ENCODE measurements at regions not wholly inside any gene's neighbourhood (a gene's known extent, or its start where the extent isn't known, plus 50 kb on each side); places are given as distances from the start of the nearest gene placed in this dataset.

DNA sequence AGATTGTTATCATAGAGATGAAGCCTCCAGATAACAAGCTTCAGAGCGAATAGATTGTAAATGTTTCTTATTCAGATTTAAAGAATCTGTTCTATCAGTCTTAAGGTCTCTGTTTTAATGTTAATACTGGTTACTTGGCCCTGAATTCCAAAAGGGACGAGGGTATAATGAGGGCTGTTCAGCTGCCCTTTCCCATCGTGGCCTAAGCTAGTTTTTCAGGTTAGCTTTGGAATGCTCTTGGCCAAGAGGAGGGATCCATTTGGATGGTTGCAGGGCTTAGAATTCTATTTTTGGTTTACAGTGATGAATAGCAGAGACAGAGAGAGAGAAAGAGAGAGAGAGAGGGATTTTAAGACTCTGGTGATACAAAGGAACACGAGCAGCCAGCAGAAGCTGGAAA, 62.8 kb upstream of the UFL1 start:
- H3K9ac ChIP-seq (ENCODE audit: low read length) = no peak overlapping the region

DNA sequence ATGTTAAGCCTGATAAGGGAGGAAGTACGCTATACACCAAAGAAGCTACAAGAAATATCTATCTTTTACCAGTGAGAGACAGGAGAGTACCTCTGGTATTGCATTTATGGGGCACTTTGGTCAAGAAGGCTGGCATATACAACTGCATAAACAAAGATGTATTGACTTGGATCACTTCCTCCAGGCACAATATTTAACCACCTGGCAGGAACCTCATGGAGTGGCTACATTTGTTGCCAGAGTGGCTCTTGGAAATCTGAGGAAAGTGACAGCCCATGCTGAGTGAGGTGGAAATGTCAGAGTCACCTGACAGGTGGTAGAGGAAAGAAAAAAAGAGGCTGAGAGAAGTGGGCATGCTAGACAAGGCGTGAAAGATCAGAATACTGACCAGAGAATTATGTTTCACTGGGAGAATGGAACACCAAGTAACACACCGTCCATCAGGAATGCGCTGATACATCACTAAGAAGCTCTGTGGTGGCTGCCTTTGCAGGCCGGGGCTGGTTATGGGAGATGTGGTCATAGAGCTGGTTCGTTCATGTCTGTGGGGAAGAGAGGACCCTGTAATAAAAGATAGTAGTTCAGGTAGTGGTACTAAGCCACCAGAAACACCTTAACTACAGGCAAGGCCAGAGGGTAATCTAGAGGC, 61.4 kb upstream of the UFL1 start:
- no peaks in the 10 kb centered on the region for H3K36me3 ChIP-seq (ENCODE audit: insufficient read depth, low read length)
- no peaks in the 10 kb centered on the region for H3F3A ChIP-seq (ENCODE audit: insufficient read depth, low read length, poor library complexity, severe bottlenecking)
- H2AFZ ChIP-seq (ENCODE audit: low read depth, low read length) = no peak overlapping the region
- no peaks in the 10 kb centered on the region for H3K27me3 ChIP-seq (ENCODE audit: insufficient read depth, low read depth, low read length)
- H3K4me3 ChIP-seq (ENCODE audit: low read length) = no peak overlapping the region
- H3K9me3 ChIP-seq (ENCODE audit: low read length) = no peaks in the 10 kb centered on the region
- no peak overlapping the region for H3K4me2 ChIP-seq (ENCODE audit: low read length)
- no peak for TF ChIP-seq RAD21 (conservative IDR thresholded peaks at IDR 0.05)
- TF ChIP-seq, protein P1, sequence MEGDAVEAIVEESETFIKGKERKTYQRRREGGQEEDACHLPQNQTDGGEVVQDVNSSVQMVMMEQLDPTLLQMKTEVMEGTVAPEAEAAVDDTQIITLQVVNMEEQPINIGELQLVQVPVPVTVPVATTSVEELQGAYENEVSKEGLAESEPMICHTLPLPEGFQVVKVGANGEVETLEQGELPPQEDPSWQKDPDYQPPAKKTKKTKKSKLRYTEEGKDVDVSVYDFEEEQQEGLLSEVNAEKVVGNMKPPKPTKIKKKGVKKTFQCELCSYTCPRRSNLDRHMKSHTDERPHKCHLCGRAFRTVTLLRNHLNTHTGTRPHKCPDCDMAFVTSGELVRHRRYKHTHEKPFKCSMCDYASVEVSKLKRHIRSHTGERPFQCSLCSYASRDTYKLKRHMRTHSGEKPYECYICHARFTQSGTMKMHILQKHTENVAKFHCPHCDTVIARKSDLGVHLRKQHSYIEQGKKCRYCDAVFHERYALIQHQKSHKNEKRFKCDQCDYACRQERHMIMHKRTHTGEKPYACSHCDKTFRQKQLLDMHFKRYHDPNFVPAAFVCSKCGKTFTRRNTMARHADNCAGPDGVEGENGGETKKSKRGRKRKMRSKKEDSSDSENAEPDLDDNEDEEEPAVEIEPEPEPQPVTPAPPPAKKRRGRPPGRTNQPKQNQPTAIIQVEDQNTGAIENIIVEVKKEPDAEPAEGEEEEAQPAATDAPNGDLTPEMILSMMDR (IDR thresholded peaks at IDR 0.05; ENCODE audit: poor library complexity, severe bottlenecking) = no peak
- no peak for TF ChIP-seq MXI1 (conservative IDR thresholded peaks at IDR 0.05; ENCODE audit: poor library complexity, severe bottlenecking)
- TF ChIP-seq TAF1 (IDR thresholded peaks at IDR 0.05; ENCODE audit: low read depth) = no peak
- no peak for TF ChIP-seq SMC3 (conservative IDR thresholded peaks at IDR 0.05; ENCODE audit: poor library complexity)
- TF ChIP-seq EP300 (conservative IDR thresholded peaks at IDR 0.05; ENCODE audit: poor library complexity, severe bottlenecking) = no peak
- no peak for TF ChIP-seq POLR2AphosphoS5 (IDR thresholded peaks at IDR 0.05)
- TF ChIP-seq EZH2 (IDR thresholded peaks at IDR 0.05; ENCODE audit: borderline replicate concordance, insufficient read depth, low read length, poor library complexity, severe bottlenecking) = no peak
- TF ChIP-seq, protein P2, sequence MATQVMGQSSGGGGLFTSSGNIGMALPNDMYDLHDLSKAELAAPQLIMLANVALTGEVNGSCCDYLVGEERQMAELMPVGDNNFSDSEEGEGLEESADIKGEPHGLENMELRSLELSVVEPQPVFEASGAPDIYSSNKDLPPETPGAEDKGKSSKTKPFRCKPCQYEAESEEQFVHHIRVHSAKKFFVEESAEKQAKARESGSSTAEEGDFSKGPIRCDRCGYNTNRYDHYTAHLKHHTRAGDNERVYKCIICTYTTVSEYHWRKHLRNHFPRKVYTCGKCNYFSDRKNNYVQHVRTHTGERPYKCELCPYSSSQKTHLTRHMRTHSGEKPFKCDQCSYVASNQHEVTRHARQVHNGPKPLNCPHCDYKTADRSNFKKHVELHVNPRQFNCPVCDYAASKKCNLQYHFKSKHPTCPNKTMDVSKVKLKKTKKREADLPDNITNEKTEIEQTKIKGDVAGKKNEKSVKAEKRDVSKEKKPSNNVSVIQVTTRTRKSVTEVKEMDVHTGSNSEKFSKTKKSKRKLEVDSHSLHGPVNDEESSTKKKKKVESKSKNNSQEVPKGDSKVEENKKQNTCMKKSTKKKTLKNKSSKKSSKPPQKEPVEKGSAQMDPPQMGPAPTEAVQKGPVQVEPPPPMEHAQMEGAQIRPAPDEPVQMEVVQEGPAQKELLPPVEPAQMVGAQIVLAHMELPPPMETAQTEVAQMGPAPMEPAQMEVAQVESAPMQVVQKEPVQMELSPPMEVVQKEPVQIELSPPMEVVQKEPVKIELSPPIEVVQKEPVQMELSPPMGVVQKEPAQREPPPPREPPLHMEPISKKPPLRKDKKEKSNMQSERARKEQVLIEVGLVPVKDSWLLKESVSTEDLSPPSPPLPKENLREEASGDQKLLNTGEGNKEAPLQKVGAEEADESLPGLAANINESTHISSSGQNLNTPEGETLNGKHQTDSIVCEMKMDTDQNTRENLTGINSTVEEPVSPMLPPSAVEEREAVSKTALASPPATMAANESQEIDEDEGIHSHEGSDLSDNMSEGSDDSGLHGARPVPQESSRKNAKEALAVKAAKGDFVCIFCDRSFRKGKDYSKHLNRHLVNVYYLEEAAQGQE (IDR thresholded peaks at IDR 0.05; ENCODE audit: borderline replicate concordance) = no peak
- H3K79me2 ChIP-seq (replicated peaks; ENCODE audit: insufficient read depth, low read length) = no peaks in the 10 kb centered on the region
- H3K9me2 ChIP-seq (ENCODE audit: insufficient read depth, low read length) = no peaks in the 10 kb centered on the region
- H4K20me1 ChIP-seq (ENCODE audit: insufficient read depth) = no peaks in the 10 kb centered on the region
- H3K27ac ChIP-seq (ENCODE audit: low read length) = no peak overlapping the region
- H3K9ac ChIP-seq (ENCODE audit: low read length) = no peak overlapping the region

More for the DNA sequence above, 62.8 kb upstream of the UFL1 start:
- Histone ChIP-seq H3K79me2 (replicated peaks; ENCODE audit: insufficient read depth, low read length) (no peaks in the 10 kb centered on the region), H3F3A (ENCODE audit: insufficient read depth, low read length, poor library complexity, severe bottlenecking) (no peaks in the 10 kb centered on the region), H3K27ac (ENCODE audit: low read length) (no peak overlapping the region), H3K9me2 (ENCODE audit: insufficient read depth, low read length) (no peaks in the 10 kb centered on the region), H4K20me1 (ENCODE audit: insufficient read depth) (no peaks in the 10 kb centered on the region), H2AFZ (ENCODE audit: low read depth, low read length) (no peak overlapping the region), H3K4me3 (ENCODE audit: low read length) (no peak overlapping the region), H3K4me2 (ENCODE audit: low read length) (no peak overlapping the region), H3K27me3 (ENCODE audit: insufficient read depth, low read depth, low read length) (no peaks in the 10 kb centered on the region), H3K9me3 (ENCODE audit: low read length) (no peaks in the 10 kb centered on the region), H3K36me3 (ENCODE audit: insufficient read depth, low read length) (no peaks in the 10 kb centered on the region)
- TF ChIP-seq MXI1 (conservative IDR thresholded peaks at IDR 0.05; ENCODE audit: poor library complexity, severe bottlenecking) = no peak
- no peak for TF ChIP-seq EP300 (conservative IDR thresholded peaks at IDR 0.05; ENCODE audit: poor library complexity, severe bottlenecking)
- TF ChIP-seq RAD21 (conservative IDR thresholded peaks at IDR 0.05) = no peak
- TF ChIP-seq, protein P1 (IDR thresholded peaks at IDR 0.05; ENCODE audit: poor library complexity, severe bottlenecking) = no peak
- no peak for TF ChIP-seq SMC3 (conservative IDR thresholded peaks at IDR 0.05; ENCODE audit: poor library complexity)
- no peak for TF ChIP-seq POLR2AphosphoS5 (IDR thresholded peaks at IDR 0.05)

Data from neural cell (in vitro differentiated cells).